ENCODE measurements at regions not wholly inside any gene's neighbourhood (a gene's known extent, or its start where the extent isn't known, plus 50 kb on each side); places are given as distances from the start of the nearest gene placed in this dataset.

DNA sequence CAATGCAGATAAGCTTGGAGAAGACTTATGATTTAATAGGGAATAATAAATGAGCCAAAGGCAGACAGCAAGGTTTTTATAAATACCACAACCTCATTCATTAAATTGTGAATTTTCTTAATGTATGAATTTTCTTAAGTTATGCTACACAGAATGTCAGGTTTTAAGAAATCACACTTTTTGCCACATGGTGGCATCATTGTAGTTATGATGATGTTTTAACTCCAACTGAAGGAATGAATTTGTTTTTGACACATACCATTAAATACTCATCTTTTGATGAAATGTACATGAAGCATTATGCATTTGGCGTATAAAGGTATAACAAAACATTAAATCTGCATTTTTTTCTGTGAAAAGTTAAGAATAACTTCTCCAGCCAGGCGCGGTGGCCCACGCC, 524.1 kb upstream of the FBXO33 start (continued):
- no peak for TF ChIP-seq RAD21 (IDR thresholded peaks at IDR 0.05; ENCODE audit: low read length)

GRCh38 chr14:39948235-39948634, 516.0 kb upstream of the FBXO33 start:
- Histone ChIP-seq H3K27ac (ENCODE audit: low read depth in 2 of 2, low read length in 1 of 2) (no peak overlapping the region), H2AFZ (ENCODE audit: low read depth) (no peak overlapping the region), H3K36me3 (replicated peaks in 1 of 2; ENCODE audit: control insufficient read depth in 1 of 2, insufficient read depth in 2 of 2, low read length in 1 of 2) (no peaks in the 10 kb centered on the region), H3K4me1 (ENCODE audit: control insufficient read depth in 1 of 2, insufficient read depth in 2 of 2, low read depth in 1 of 2, low read length in 1 of 2) (no peaks in the 10 kb centered on the region), H3K4me2 (no peak overlapping the region), H3K27me3 (ENCODE audit: insufficient read depth) (no peaks in the 10 kb centered on the region), H3F3A (replicated peaks; ENCODE audit: insufficient read depth) (no peaks in the 10 kb centered on the region), H3K9ac (no peak overlapping the region), H3K79me2 (ENCODE audit: insufficient read depth) (no peaks in the 10 kb centered on the region), H3K4me3 (ENCODE audit: low read depth in 2 of 2, low read length in 1 of 2) (no peak overlapping the region), H3K9me2 (no peaks in the 10 kb centered on the region), H3K9me3 (no peaks in the 10 kb centered on the region), H4K20me1 (ENCODE audit: insufficient read depth) (no peaks in the 10 kb centered on the region)
- POLR2A ChIA-PET = no interaction called here
- WGBS (ENCODE audit: low lambda C conversion rate) = 6% methylated on average over 2 of the region's 2 CpGs
- TF ChIP-seq SIN3A (IDR thresholded peaks at IDR 0.05; ENCODE audit: borderline replicate concordance, low read depth, low read length) (no peak), PBX3 (IDR thresholded peaks at IDR 0.05) (no peak), TEAD4 (IDR thresholded peaks at IDR 0.05; ENCODE audit: borderline replicate concordance, insufficient read depth) (no peak), RXRA (IDR thresholded peaks at IDR 0.05; ENCODE audit: borderline replicate concordance, low read depth) (no peak), MXI1 (IDR thresholded peaks at IDR 0.05; ENCODE audit: low read depth, low read length) (no peak), FOXJ3 (CRISPR knock-in tag; IDR thresholded peaks at IDR 0.05) (no peak), TCF12 (IDR thresholded peaks at IDR 0.05) (no peak), CHD2 (IDR thresholded peaks at IDR 0.05; ENCODE audit: low read length, partially characterized antibody) (no peak), GABPA (IDR thresholded peaks at IDR 0.05; ENCODE audit: low read depth) (no peak), SMC3 (IDR thresholded peaks at IDR 0.05; ENCODE audit: low read depth, low read length) (no peak), NFIC (IDR thresholded peaks at IDR 0.05; ENCODE audit: borderline replicate concordance) (no peak)
- TF ChIP-seq, protein P1, sequence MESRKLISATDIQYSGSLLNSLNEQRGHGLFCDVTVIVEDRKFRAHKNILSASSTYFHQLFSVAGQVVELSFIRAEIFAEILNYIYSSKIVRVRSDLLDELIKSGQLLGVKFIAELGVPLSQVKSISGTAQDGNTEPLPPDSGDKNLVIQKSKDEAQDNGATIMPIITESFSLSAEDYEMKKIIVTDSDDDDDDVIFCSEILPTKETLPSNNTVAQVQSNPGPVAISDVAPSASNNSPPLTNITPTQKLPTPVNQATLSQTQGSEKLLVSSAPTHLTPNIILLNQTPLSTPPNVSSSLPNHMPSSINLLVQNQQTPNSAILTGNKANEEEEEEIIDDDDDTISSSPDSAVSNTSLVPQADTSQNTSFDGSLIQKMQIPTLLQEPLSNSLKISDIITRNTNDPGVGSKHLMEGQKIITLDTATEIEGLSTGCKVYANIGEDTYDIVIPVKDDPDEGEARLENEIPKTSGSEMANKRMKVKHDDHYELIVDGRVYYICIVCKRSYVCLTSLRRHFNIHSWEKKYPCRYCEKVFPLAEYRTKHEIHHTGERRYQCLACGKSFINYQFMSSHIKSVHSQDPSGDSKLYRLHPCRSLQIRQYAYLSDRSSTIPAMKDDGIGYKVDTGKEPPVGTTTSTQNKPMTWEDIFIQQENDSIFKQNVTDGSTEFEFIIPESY (IDR thresholded peaks at IDR 0.05; ENCODE audit: borderline replicate concordance, low read depth) = no peak
- TF ChIP-seq, protein P2, sequence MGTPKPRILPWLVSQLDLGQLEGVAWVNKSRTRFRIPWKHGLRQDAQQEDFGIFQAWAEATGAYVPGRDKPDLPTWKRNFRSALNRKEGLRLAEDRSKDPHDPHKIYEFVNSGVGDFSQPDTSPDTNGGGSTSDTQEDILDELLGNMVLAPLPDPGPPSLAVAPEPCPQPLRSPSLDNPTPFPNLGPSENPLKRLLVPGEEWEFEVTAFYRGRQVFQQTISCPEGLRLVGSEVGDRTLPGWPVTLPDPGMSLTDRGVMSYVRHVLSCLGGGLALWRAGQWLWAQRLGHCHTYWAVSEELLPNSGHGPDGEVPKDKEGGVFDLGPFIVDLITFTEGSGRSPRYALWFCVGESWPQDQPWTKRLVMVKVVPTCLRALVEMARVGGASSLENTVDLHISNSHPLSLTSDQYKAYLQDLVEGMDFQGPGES (IDR thresholded peaks at IDR 0.05; ENCODE audit: low read depth, low read length) = no peak
- no peak for DNase-seq
- CTCF ChIA-PET = no interaction called here
